ENCODE measurements at regions not wholly inside any gene's neighbourhood (a gene's known extent, or its start where the extent isn't known, plus 50 kb on each side); places are given as distances from the start of the nearest gene placed in this dataset.
A peak's percentile ranks its signal among the peaks of the same experiment; 100 is the strongest.
"Not testable (repeated sequence)": the region's sequence is repeated elsewhere in the genome, so short reads cannot be mapped to it uniquely, and the experiment has no call there.

DNA sequence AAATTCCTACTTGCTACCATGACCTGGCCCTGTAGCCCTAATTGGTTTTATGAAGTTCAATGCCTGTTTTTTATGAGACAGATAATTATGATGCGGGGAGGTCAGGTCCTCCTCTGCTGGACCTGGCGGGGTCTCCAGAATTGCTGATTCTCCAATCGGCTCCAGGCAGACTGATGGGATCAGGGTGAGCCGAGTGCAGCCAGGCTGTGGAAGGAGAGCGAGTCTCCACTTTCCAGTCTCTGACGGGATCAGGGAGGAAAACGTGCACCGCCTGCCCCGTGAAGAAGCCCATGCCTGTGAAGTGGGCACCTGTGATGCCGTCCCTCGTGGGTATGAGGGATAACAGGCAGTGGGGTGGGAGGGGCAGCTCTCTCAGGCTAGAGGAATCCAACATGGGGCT is 71.5 kb upstream of the HSPA9 start:
- DNase-seq (ENCODE audit: low spot score in 2 of 2): no peak

DNA sequence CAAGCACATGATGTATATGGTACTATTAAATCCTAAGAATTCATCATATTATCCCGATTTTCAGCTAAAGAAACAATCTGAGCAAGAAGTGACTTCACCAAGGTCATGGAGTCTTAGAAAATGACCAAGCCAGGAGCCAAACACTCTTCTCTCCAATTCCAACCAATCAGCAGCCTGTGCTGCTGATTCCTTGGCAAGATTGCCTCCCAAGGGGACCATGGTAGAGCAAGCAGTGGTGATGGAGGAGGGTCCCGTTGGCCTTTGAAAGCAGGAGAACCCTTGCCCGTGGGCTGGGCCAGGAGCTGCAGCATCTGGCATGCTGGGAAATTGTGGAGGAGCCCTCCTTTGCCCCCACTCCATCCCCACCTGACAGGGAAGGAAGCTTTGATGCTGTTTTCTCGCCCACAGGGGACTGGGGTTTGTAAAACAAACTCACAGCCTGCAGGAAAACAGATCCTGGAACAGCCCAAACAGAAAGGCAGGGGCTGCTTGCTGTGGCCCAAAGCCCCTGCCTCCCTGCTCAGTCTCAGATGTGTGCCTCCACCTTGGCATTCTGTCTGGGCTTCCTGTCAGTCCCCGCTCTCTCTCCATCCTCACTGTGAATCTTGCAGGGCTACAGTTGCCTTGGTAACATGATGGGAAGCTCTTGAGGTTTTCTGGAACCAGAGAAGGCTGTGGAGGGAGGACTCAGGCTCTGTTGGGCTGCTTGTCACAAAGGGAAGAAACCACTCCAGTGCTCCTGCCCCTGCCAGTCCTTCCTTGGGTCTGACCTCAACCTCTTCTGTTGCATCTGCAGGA is 70.8 kb upstream of the HSPA9 start:
- H3K36me3 Mint-ChIP-seq: no peaks in the 10 kb centered on the region
- no peaks in the 10 kb centered on the region for H3K4me1 Mint-ChIP-seq
- no peak overlapping the region for H3K27ac Mint-ChIP-seq
- no peaks in the 10 kb centered on the region for H3K9me3 Mint-ChIP-seq
- ATAC-seq (no peak), DNase-seq (ENCODE audit: low spot score in 2 of 2) (no peak)
- H3K4me3 Mint-ChIP-seq: no peak overlapping the region

More for the DNA sequence above, 71.5 kb upstream of the HSPA9 start:
- Mint-ChIP-seq H3K36me3 (no peaks in the 10 kb centered on the region), H3K4me1 (peaks cover 4% of the 10 kb centered on the region), H3K27ac (no peak overlapping the region), H3K9me3 (no peaks in the 10 kb centered on the region), H3K4me3 (no peak overlapping the region)
- ATAC-seq: no peak

DNA sequence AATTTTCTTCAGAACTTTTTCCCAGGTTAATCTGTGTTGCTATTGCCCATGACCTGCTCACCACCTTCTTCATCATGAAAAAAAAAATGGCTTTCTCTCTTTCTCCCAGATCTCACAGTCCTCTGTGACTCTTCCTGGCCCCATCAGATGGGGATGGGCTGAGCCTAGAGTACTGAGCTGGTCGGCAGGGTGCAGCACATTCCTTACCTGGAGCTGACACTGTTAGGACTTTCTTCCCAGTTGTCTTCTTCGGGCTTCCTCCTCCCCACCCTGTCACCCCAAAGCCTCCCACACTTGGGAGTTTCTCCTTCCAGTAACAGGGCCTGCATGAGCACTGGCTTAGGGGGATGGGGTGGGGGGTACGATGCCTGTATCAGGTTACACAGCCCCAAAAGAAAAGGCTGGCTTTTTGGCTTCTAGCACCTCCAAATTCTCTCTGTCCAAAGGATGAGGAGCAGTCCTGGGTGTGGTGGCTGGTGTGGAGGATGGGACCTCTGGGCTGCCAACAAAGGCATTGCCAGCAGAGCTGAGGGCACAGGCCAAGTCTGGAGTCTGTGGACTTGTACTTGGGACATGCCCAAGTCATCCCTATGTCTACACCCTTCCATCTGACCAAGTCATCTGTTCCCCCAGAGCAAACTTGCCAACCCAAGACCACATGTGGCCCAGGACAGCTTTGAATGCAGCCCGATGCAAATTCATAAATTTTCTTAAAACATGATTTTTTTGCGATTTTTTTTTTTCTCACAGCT is 68.0 kb upstream of the HSPA9 start:
- Mint-ChIP-seq H3K9me3 (no peaks in the 10 kb centered on the region), H3K4me3 (no peak overlapping the region), H3K4me1 (no peaks in the 10 kb centered on the region), H3K36me3 (no peaks in the 10 kb centered on the region), H3K27ac (no peak overlapping the region)
- DNase-seq (ENCODE audit: low spot score in 2 of 2) (no peak), ATAC-seq (no peak)

DNA sequence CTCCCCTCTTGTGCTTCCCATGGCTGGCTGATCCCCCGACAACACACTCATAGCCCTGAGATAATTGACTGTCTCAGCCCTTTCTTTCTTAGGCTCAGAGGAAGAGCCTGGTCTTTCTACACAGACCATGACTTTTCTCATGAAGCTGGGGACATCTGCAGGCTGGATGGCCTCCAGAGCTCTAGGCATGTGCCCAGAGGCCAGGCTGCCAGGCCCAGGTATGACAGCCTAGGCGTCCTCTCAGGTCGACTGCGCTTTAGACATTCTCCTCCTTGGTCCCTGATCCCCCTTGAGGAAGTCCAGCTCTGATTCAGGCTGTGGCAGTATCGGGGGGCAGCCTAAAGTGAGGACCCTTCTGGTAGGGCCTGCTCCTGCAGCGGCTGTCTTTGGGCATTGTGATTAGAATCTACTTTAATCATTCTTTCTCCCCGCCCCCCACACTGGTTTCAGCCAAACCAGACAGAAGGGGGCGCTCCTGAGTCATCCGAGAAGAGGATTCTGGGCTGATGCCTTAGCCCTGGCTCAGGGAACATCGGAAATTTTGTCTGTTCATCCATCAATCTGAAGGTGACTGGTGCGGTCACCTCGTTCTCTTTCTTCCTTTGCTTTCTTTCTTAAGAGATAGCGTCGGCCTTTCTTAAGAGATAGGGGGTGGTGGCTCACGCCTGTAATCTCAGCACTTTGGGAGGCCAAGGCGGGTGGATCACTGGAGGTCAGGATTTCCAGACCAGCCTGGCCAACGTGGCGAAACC is 66.5 kb upstream of the HSPA9 start:
- DNase-seq (ENCODE audit: low spot score in 2 of 2) (peak; percentile 80 to 89), ATAC-seq (peak; percentile 78)
- H3K9me3 Mint-ChIP-seq: no peaks in the 10 kb centered on the region
- H3K27ac Mint-ChIP-seq: no peak overlapping the region
- H3K4me3 Mint-ChIP-seq: no peak overlapping the region
- H3K36me3 Mint-ChIP-seq: no peaks in the 10 kb centered on the region
- H3K4me1 Mint-ChIP-seq: no peaks in the 10 kb centered on the region

DNA sequence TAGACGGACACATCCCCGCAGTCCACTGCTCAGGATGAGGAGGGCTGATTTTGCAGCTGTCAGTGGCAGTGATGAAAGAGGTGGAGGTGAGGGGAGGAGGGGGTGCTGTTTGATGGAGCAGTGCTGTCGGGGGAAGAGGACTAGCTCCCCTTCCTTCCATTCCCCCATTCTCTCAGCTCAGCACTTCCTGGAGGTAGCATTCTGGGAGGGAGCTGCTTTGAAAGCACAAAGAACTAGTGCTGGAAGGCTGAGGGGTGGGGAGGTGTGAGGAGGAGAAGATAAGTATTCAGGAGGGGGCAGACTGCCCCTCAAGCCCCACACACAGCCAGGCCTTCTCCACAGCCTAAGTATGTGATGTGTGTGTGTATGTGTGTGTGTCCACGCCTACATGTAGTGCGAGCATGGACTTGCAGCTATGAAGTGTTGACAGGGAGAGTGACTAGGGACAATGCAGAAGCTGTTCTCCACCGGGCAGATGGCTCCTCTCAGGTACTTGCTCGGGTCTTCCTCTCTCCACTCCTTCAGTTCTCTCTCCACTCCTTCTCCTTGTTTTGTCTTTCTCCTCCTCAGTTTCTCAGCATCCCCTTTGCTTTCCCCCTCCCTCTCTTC is 65.5 kb upstream of the HSPA9 start:
- Mint-ChIP-seq H3K9me3 (no peaks in the 10 kb centered on the region), H3K4me1 (no peaks in the 10 kb centered on the region), H3K4me3 (no peak overlapping the region), H3K27ac (no peak overlapping the region), H3K36me3 (no peaks in the 10 kb centered on the region)
- ATAC-seq (no peak), DNase-seq (ENCODE audit: low spot score in 2 of 2) (no peak)

DNA sequence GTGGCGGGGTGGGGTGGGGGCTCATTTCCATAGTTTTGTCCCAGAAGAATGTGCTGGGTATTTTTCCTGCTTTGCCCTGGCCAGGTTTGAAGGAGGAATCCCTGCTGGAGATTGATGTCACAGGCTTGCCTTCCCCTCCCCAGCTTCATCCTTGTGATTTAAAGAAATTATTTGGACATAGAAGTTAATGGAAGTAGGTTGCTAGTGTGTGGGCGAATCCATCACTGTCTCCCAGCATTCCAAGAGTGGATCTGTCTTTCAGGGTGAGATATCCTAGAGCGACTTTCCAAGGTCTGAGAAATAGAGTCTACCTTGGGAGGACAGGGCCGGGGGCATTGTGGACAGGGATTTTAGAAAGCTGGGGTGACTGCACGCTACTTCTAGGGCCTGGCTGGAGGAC is 64.9 kb upstream of the HSPA9 start:
- no peak for DNase-seq (ENCODE audit: low spot score in 2 of 2)
- Mint-ChIP-seq H3K36me3 (no peaks in the 10 kb centered on the region), H3K27ac (no peak overlapping the region), H3K4me3 (no peak overlapping the region), H3K4me1 (no peaks in the 10 kb centered on the region), H3K9me3 (no peaks in the 10 kb centered on the region)
- ATAC-seq: no peak

DNA sequence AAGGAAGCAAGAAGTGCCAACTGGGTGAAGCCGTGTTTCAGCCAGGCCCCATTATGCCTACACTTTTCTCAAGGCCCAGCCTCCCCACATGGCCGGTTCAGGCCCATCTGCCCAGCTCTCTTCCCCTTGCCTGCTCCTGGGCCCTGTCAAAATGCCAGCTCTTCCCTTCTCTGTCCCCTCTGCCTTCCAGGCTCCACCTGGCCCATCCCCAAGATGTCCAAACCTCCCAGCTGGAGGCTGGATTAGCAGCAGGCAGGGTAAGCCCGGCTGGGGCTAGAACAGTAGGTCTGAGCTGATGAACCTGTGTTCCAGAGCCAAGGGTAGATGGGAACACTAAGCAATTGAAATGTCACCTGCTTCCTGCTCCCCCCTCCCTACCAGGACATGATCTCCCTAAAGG is 64.1 kb upstream of the HSPA9 start:
- H3K4me1 Mint-ChIP-seq: no peaks in the 10 kb centered on the region
- H3K9me3 Mint-ChIP-seq: no peaks in the 10 kb centered on the region
- DNase-seq (ENCODE audit: low spot score in 2 of 2) (no peak), ATAC-seq (no peak)
- no peaks in the 10 kb centered on the region for H3K36me3 Mint-ChIP-seq
- no peak overlapping the region for H3K27ac Mint-ChIP-seq
- H3K4me3 Mint-ChIP-seq: no peak overlapping the region

DNA sequence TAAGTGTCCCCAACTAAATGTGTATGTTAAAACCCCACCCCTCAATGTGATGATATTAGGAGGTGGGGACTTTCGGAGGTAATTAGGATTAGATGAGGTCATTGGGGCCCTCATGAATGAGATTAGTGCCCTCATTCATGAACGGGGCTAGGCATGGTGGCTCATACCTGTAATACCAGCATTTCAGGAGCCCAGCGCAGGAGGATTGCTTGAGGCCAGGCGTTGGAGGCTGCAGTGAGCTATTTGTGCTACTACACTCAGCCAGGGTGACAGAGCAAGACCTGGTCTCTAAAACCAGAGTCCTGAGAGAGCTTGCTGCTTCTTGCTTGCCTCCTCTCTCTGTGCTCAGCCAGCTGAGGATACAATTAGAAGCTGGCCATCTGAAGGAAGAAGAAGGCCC is 62.1 kb upstream of the HSPA9 start:
- H3K36me3 Mint-ChIP-seq: no peaks in the 10 kb centered on the region
- H3K4me1 Mint-ChIP-seq: no peaks in the 10 kb centered on the region
- no peaks in the 10 kb centered on the region for H3K9me3 Mint-ChIP-seq
- H3K4me3 Mint-ChIP-seq: no peak overlapping the region
- ATAC-seq: no peak
- H3K27ac Mint-ChIP-seq: no peak overlapping the region
- DNase-seq (ENCODE audit: low spot score in 2 of 2): no peak

DNA sequence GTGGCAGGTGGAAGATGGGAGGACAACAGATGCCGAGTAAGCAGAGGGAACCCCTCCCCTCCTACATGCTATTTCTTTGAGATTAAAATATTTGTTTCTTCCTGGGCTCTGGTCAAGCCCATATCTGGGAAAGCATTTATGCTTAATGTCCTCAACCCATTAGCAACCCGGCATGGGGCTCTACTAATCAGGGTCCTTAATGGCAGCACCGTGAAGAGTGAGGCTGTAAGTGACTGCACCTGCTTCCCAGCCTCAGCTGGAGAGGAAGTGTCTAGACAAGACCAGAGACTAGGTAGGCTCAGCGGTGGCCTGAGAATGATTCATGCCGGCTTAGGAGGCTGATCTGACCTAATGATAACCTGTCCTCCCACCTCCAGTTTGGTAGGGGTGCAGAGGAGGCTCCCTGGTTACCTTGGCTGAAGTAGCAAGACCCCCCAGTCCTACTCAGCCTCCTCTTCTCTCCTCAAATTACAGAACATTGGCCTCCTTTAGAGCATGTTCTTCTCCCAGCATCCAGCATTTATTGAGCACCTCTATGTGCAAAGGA is 61.3 kb upstream of the HSPA9 start:
- Mint-ChIP-seq H3K27ac (no peak overlapping the region), H3K4me1 (no peaks in the 10 kb centered on the region), H3K9me3 (no peaks in the 10 kb centered on the region), H3K36me3 (no peaks in the 10 kb centered on the region), H3K4me3 (no peak overlapping the region)
- ATAC-seq: no peak
- no peak for DNase-seq (ENCODE audit: low spot score in 2 of 2)

DNA sequence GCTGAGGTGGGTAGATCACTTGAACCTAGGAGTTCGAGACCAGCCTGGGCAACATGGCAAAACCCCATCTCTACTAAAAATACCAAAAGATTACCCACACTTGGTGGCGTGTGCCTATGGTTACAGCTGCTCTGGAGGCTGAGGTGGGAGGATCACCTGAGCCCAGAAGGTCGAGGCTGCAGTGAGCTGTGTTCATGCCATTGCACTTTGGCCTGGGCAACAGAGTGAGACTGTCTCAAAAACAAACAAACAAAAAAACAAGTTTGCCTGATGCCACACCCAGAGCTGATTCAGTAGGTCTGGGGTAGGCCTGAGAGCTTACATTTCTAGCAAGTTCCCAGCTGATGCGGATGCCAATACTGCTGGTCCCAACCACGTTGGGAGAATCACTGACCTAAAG is 60.5 kb upstream of the HSPA9 start:
- no peak for DNase-seq (ENCODE audit: low spot score in 2 of 2)
- no peaks in the 10 kb centered on the region for H3K4me1 Mint-ChIP-seq
- no peak overlapping the region for H3K27ac Mint-ChIP-seq
- ATAC-seq: no peak
- no peak overlapping the region for H3K4me3 Mint-ChIP-seq
- H3K36me3 Mint-ChIP-seq: no peaks in the 10 kb centered on the region
- no peaks in the 10 kb centered on the region for H3K9me3 Mint-ChIP-seq

DNA sequence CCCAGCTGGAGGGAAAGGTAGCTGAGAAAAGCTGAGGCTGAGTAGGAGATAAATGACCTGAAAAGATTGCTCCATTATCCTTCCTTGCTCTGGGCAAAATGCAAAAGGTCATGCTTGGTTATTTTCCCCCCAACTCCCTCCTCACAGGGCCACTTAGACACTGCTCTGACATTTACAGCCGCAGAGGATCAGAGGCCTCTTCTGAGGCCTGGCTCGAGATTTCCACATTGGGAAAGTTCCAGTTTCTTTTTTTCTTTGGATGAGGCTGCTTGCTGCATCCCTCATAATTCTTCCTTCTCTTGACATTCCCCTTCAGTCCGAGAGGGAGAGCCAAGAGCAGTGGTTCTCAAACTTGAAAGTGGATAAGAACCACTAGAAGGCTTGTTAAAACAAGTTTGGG is 60.1 kb upstream of the HSPA9 start:
- no peaks in the 10 kb centered on the region for H3K4me1 Mint-ChIP-seq
- H3K9me3 Mint-ChIP-seq: no peaks in the 10 kb centered on the region
- no peak overlapping the region for H3K27ac Mint-ChIP-seq
- no peak for DNase-seq (ENCODE audit: low spot score in 2 of 2)
- no peaks in the 10 kb centered on the region for H3K36me3 Mint-ChIP-seq
- ATAC-seq: no peak
- H3K4me3 Mint-ChIP-seq: no peak overlapping the region

DNA sequence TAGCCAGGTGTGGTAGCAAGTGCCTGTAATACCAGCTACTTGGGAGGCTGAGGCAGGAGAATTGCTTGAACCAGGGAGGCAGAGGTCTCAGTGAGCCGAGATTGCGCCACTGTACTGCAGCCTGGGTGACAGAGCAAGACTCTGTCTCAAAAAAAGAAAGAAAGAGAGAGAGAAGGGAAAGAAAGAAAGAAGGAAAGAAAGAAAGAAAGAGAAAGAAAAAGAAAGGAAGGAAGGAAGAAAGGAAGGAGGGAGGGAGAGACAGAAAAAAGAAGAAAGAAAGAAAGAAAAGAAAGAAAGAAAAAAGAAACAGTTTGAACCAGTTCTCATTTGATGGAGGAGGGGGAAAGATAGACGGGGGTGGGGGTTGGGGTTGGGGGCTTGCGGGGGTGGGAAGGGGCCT is 59.6 kb upstream of the HSPA9 start:
- not testable (repeated sequence) for H3K36me3 Mint-ChIP-seq; H3K4me3 Mint-ChIP-seq; H3K9me3 Mint-ChIP-seq; H3K27ac Mint-ChIP-seq; DNase-seq (ENCODE audit: low spot score in 2 of 2); ATAC-seq; H3K4me1 Mint-ChIP-seq

DNA sequence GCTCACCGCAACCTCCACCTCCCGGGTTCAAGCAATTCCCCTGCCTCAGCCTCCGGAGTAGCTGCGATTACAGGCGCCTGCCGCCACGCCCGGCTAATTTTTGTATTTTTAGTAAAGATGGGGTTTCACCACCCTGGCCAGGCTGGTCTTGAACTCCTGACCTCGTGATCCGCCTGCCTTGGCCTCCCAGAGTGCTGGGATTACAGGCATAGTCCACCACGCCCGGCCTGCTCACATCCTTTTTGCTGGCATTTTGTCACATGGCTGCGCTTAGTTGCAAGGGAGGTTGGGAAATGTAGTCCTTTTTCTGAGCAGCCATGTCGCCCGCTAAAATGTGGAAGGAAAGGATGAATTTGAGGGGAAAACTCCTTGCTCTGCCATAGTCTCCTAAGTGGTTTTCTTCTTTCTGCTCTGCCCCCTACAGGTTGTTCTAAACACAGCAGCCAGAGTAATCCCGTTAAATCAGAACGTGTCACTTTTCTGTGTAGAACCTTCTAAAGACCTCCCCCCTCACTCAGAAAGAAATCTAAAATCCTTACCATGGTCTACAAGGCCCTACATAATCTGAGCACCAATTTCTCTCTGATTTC is 57.8 kb upstream of the HSPA9 start:
- Mint-ChIP-seq H3K36me3 (no peaks in the 10 kb centered on the region), H3K9me3 (no peaks in the 10 kb centered on the region), H3K4me1 (no peaks in the 10 kb centered on the region), H3K27ac (no peak overlapping the region), H3K4me3 (no peak overlapping the region)
- DNase-seq (ENCODE audit: low spot score in 2 of 2) (no peak), ATAC-seq (no peak)

DNA sequence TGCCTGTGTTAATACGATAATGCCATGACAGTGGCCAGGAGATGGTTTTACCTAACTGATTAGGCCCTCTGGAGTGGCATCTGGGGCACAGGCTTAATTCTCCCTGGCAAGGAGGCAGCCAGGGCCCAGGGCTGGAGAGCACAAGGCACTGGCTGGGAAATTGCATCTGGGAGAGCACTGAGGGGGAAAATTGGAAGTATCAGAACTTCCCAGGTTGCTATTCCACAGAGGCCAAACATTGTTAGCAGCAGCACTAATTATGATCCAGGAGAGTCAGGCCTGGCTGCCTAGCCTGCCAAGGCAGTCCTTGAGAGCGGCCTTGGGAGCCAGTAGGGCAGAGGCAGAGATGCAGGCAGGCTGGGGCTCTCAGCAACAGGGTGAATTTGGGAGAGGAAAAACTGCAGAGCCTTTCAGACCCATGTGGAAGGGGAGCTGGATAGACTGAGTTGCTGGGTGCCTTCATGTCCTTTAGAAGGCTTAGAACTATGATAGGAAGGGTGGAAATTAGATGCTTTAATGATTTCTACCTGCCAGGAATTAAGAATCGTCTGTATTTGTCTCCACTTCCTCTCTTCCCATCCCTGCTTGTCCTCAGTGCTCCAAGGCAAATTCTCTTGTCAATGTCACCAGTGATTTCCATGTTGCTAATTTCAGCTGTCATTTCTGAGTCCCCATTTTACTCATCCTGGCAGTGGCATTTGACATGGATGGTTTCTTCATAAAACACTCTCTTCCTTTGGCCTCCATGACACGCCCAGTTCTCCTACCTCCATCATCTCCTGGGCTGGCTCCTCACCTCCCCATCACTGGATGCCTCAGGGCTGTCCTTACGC is 56.1 kb upstream of the HSPA9 start:
- DNase-seq (ENCODE audit: low spot score in 2 of 2): no peak
- no peak for ATAC-seq
- H3K27ac Mint-ChIP-seq: no peak overlapping the region
- no peaks in the 10 kb centered on the region for H3K36me3 Mint-ChIP-seq
- no peaks in the 10 kb centered on the region for H3K9me3 Mint-ChIP-seq
- H3K4me1 Mint-ChIP-seq: no peaks in the 10 kb centered on the region
- H3K4me3 Mint-ChIP-seq: no peak overlapping the region

All from stimulated activated effector memory CD8-positive, alpha-beta T cell treated with anti-CD3 and anti-CD28 coated beads, Interleukin-12 subunit alpha, Interleukin-12 subunit beta, amount 100 ng/mL, for 72 hours (primary cell).